ENCODE measurements at regions not wholly inside any gene's neighbourhood (a gene's known extent, or its start where the extent isn't known, plus 50 kb on each side); places are given as distances from the start of the nearest gene placed in this dataset.

DNA sequence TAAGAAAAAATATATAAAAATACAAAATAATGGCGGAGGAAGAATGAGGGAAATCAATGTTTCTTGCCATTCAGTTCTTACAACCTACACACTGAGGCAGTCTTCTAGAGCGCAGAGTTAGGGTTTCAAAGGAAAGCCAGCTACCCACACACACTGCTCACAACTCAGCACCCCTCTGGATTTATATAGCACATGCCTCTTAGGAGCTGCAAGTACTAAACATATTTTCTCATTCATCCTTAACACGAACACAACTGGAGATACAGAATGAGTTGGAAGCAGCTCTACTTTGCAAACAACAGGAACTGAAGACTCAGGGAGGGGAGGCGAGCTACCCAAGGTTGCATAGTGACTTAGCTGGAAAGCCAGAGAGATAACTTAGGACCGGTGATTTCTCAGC lies 293.8 kb downstream of the CTTN start:
- Histone ChIP-seq H3K4me1 (ENCODE audit: low read depth) (no peaks in the 10 kb centered on the region), H3K9me3 (no peaks in the 10 kb centered on the region), H3K4me3 (no peak overlapping the region), H3K36me3 (ENCODE audit: low read depth) (no peaks in the 10 kb centered on the region)
- TF ChIP-seq, protein P1, sequence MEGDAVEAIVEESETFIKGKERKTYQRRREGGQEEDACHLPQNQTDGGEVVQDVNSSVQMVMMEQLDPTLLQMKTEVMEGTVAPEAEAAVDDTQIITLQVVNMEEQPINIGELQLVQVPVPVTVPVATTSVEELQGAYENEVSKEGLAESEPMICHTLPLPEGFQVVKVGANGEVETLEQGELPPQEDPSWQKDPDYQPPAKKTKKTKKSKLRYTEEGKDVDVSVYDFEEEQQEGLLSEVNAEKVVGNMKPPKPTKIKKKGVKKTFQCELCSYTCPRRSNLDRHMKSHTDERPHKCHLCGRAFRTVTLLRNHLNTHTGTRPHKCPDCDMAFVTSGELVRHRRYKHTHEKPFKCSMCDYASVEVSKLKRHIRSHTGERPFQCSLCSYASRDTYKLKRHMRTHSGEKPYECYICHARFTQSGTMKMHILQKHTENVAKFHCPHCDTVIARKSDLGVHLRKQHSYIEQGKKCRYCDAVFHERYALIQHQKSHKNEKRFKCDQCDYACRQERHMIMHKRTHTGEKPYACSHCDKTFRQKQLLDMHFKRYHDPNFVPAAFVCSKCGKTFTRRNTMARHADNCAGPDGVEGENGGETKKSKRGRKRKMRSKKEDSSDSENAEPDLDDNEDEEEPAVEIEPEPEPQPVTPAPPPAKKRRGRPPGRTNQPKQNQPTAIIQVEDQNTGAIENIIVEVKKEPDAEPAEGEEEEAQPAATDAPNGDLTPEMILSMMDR (IDR thresholded peaks at IDR 0.05), result no peak
- no peak for DNase-seq
- ATAC-seq, result no peak
- intact Hi-C loops (cut with DNase I, micrococcal nuclease), result no loop called here

DNA sequence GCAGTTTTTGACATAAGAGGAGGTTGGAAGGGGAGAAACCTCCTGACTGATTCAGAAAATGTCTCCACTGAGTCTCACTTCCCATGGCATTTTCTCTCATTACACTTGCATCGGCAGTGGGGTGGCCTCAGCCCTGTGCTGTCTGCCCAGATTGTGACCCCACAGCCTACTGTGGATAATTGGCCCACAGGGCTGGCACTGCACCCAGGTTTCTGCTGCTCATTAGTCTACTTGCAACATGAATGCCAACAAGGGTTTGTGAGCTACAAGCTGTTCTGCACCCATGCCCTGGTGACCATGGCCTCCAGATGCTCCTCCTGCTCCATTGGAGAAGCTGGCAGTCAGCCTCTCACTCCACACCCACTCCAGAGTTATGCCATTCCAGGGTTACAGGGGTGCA lies 296.0 kb downstream of the CTTN start:
- Histone ChIP-seq H3K36me3 (ENCODE audit: low read depth) (no peaks in the 10 kb centered on the region), H3K4me1 (ENCODE audit: low read depth) (no peaks in the 10 kb centered on the region), H3K4me3 (no peak overlapping the region), H3K9me3 (no peaks in the 10 kb centered on the region)
- no peak for ATAC-seq
- peak in 2 of 3 donors; percentile 5 to 16 for DNase-seq
- intact Hi-C loops (cut with DNase I, micrococcal nuclease), result no loop called here
- TF ChIP-seq, protein P1 (IDR thresholded peaks at IDR 0.05), result no peak

DNA sequence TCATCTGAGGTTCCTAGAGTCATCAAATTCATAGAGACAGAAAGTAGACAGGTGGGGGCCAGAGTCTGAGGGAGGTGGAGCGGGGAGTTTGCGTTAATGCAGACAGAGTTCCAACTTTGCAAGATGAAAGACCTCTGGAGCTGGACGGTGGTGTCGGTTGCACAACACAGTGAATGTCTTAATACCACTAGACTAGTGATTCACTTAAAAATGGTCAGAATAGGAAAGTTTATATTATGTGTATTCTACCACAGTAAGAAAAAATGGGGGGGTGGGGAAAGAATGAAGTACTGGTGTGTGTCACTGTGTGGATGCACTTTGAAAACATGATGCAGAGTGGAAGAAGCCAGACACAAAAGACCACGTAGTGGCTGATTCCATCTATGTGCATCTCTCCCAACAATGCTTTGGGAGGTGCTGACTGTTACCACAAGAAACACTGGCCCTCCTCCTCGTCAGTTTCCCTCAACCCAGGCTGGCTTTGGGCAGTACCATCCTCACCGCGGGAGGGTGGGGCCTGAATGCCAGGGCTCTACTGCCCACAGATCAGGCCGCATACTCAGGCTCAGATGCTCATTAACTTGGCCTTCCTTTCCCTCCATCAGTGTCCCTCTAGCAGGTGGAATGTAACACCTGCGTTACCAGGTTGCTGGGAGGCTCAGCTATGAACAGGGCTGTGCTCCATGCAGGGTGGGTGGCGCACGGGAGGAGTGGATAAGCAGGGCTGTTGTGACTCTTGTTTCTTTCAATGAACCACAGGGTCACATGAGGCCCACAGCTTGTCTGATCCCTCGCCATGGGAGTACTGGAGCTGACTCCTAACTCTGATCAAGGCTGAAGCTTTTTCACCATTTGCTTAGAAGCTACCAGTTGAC lies 297.0 kb downstream of the CTTN start:
- no peaks in the 10 kb centered on the region for H3K4me1 ChIP-seq (ENCODE audit: low read depth)
- H3K4me3 ChIP-seq, result no peak overlapping the region
- TF ChIP-seq, protein P1 (IDR thresholded peaks at IDR 0.05), result no peak
- no peaks in the 10 kb centered on the region for H3K9me3 ChIP-seq
- DNase-seq (no peak), ATAC-seq (no peak)
- H3K36me3 ChIP-seq (ENCODE audit: low read depth), result no peaks in the 10 kb centered on the region
- intact Hi-C loops (cut with DNase I, micrococcal nuclease), result no loop called here

DNA sequence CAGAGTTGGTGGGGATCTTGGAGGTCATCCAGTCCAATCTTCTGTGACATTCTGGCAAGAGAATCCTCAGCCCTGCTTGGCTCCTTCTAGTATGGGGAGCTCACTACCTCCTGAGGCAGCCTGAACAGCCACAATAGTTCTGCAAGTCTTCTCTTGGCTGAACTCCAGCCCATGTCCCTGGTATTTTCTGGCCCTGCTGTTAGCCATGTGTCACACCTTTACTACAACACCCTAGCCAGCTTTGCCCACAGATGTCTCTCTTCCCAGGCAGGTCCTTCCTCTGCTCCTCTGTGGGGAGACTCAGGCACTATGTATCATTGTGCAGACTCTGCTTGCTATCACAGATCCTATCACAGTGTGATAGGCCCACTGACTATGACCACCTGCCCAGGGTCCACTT lies 297.7 kb downstream of the CTTN start:
- intact Hi-C loops (cut with DNase I, micrococcal nuclease), result no loop called here
- Histone ChIP-seq H3K36me3 (ENCODE audit: low read depth) (no peaks in the 10 kb centered on the region), H3K4me3 (no peak overlapping the region), H3K9me3 (no peaks in the 10 kb centered on the region), H3K4me1 (ENCODE audit: low read depth) (no peaks in the 10 kb centered on the region)
- ATAC-seq (no peak), DNase-seq (no peak)
- TF ChIP-seq, protein P1 (IDR thresholded peaks at IDR 0.05), result no peak

DNA sequence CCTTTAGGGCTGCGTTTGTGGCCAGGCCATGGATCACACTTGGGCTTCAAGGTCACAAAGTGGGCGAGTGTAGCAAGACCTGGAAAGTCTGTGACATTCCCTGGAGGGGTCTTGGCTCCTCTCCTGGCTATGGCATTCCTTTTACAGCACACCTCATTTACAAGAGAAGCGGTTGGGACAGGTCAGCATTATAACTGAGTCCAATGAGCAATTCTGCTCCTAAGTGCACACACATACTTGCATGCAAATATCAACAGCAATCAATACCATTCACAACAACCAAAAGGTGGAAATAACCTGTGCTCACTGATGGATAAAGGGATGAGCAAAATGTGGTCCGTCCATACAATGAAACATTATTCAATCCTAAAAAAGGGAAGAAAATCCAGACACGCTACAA lies 298.2 kb downstream of the CTTN start:
- no peak overlapping the region for H3K4me3 ChIP-seq
- intact Hi-C loops (cut with DNase I, micrococcal nuclease), result no loop called here
- H3K36me3 ChIP-seq (ENCODE audit: low read depth), result no peaks in the 10 kb centered on the region
- TF ChIP-seq, protein P1 (IDR thresholded peaks at IDR 0.05), result no peak
- ATAC-seq (no peak), DNase-seq (no peak)
- no peaks in the 10 kb centered on the region for H3K4me1 ChIP-seq (ENCODE audit: low read depth)
- H3K9me3 ChIP-seq, result no peaks in the 10 kb centered on the region

Measured in mucosa of descending colon (tissue), 3 donors.